ENCODE measurements at regions not wholly inside any gene's neighbourhood (a gene's known extent, or its start where the extent isn't known, plus 50 kb on each side); places are given as distances from the start of the nearest gene placed in this dataset.

GRCh38 chr11:80327956-80328614 is 887.3 kb upstream of the TENM4 start:
- H3K79me2 ChIP-seq (ENCODE audit: control insufficient read depth, insufficient read depth, low read length, poor library complexity) = no peaks in the 10 kb centered on the region
- H3K4me2 ChIP-seq (ENCODE audit: low read length) = no peak overlapping the region
- no CpG with 5 or more reads among the region's 4 CpGs for WGBS (ENCODE audit: extremely low coverage, insufficient coverage, insufficient read length)
- no peak overlapping the region for H2BK5ac ChIP-seq (ENCODE audit: low read depth, low read length, poor library complexity)
- H4K8ac ChIP-seq (ENCODE audit: low read depth, low read length) = no peak overlapping the region
- no peak overlapping the region for H2BK12ac ChIP-seq (ENCODE audit: low read length)
- H3K18ac ChIP-seq (ENCODE audit: low read length) = no peak overlapping the region
- no peaks in the 10 kb centered on the region for H3K4me1 ChIP-seq (ENCODE audit: control insufficient read depth in 1 of 2, insufficient read depth in 2 of 2, low read length in 2 of 2)
- H3K36me3 ChIP-seq (ENCODE audit: control insufficient read depth in 1 of 2, insufficient read depth in 2 of 2, low read length in 2 of 2) = no peaks in the 10 kb centered on the region
- no peak overlapping the region for H3K4me3 ChIP-seq (ENCODE audit: low read depth, low read length)
- H3K27me3 ChIP-seq (ENCODE audit: insufficient read depth, low read length) = no peaks in the 10 kb centered on the region
- no peak overlapping the region for H3K9ac ChIP-seq (ENCODE audit: low read length)
- H2AK5ac ChIP-seq (ENCODE audit: low read length) = no peak overlapping the region
- no peak overlapping the region for H3K23ac ChIP-seq (ENCODE audit: low read length)
- no peak overlapping the region for H2BK120ac ChIP-seq (ENCODE audit: insufficient read depth, low read length, poor library complexity)
- no peak overlapping the region for H4K91ac ChIP-seq (ENCODE audit: low read depth, low read length)
- H3K27ac ChIP-seq (ENCODE audit: low read depth, low read length) = no peak overlapping the region
- DNase-seq = no peak
- H3K79me1 ChIP-seq (ENCODE audit: low read length) = no peaks in the 10 kb centered on the region
- no peak overlapping the region for H3K14ac ChIP-seq (ENCODE audit: low read length)
- H3K4ac ChIP-seq (ENCODE audit: low read depth, low read length) = no peak overlapping the region
- H3K9me3 ChIP-seq (ENCODE audit: insufficient read depth, low read depth, low read length) = peaks cover 2% of the 10 kb centered on the region
- H2AFZ ChIP-seq (ENCODE audit: insufficient read depth, low read length, poor library complexity) = no peak overlapping the region
- no peak overlapping the region for H4K12ac ChIP-seq (ENCODE audit: low read depth, low read length)

GRCh38 chr11:80321786-80322185 is 881.0 kb upstream of the TENM4 start:
- Histone ChIP-seq H2AFZ (ENCODE audit: insufficient read depth, low read length, poor library complexity) (no peak overlapping the region), H4K8ac (ENCODE audit: low read depth, low read length) (no peak overlapping the region)

GRCh38 chr11:80320765-80321164 is 879.9 kb upstream of the TENM4 start:
- no peak overlapping the region for H3K27ac ChIP-seq (ENCODE audit: low read depth, low read length)
- H2BK5ac ChIP-seq (ENCODE audit: low read depth, low read length, poor library complexity) = no peak overlapping the region
- no peaks in the 10 kb centered on the region for H3K4me1 ChIP-seq (ENCODE audit: control insufficient read depth in 1 of 2, insufficient read depth in 2 of 2, low read length in 2 of 2)
- no peaks in the 10 kb centered on the region for H3K36me3 ChIP-seq (ENCODE audit: control insufficient read depth in 1 of 2, insufficient read depth in 2 of 2, low read length in 2 of 2)
- H3K9ac ChIP-seq (ENCODE audit: low read length) = no peak overlapping the region
- H3K9me3 ChIP-seq (ENCODE audit: insufficient read depth, low read depth, low read length) = no peaks in the 10 kb centered on the region
- no peaks in the 10 kb centered on the region for H3K27me3 ChIP-seq (ENCODE audit: insufficient read depth, low read length)
- no peak overlapping the region for H2BK120ac ChIP-seq (ENCODE audit: insufficient read depth, low read length, poor library complexity)
- H4K91ac ChIP-seq (ENCODE audit: low read depth, low read length) = no peak overlapping the region
- H2AFZ ChIP-seq (ENCODE audit: insufficient read depth, low read length, poor library complexity) = no peak overlapping the region
- H3K79me1 ChIP-seq (ENCODE audit: low read length) = no peaks in the 10 kb centered on the region
- no peak overlapping the region for H3K23ac ChIP-seq (ENCODE audit: low read length)
- no peak overlapping the region for H4K12ac ChIP-seq (ENCODE audit: low read depth, low read length)
- no peaks in the 10 kb centered on the region for H3K79me2 ChIP-seq (ENCODE audit: control insufficient read depth, insufficient read depth, low read length, poor library complexity)
- H3K4me3 ChIP-seq (ENCODE audit: low read depth, low read length) = no peak overlapping the region
- no peak overlapping the region for H2AK5ac ChIP-seq (ENCODE audit: low read length)
- no peak overlapping the region for H2BK12ac ChIP-seq (ENCODE audit: low read length)
- no peak overlapping the region for H3K4ac ChIP-seq (ENCODE audit: low read depth, low read length)
- WGBS (ENCODE audit: extremely low coverage, insufficient coverage, insufficient read length) = no CpG with 5 or more reads among the region's 4 CpGs
- no peak overlapping the region for H4K8ac ChIP-seq (ENCODE audit: low read depth, low read length)
- DNase-seq = no peak
- H3K4me2 ChIP-seq (ENCODE audit: low read length) = no peak overlapping the region
- no peak overlapping the region for H3K14ac ChIP-seq (ENCODE audit: low read length)
- H3K18ac ChIP-seq (ENCODE audit: low read length) = no peak overlapping the region

More at GRCh38 chr11:80321786-80322185, 881.0 kb upstream of the TENM4 start:
- no peak for DNase-seq
- Histone ChIP-seq H3K27me3 (ENCODE audit: insufficient read depth, low read length) (no peaks in the 10 kb centered on the region), H3K27ac (ENCODE audit: low read depth, low read length) (no peak overlapping the region), H3K9me3 (ENCODE audit: insufficient read depth, low read depth, low read length) (no peaks in the 10 kb centered on the region), H3K4me2 (ENCODE audit: low read length) (no peak overlapping the region), H2BK120ac (ENCODE audit: insufficient read depth, low read length, poor library complexity) (no peak overlapping the region), H3K18ac (ENCODE audit: low read length) (no peak overlapping the region), H4K91ac (ENCODE audit: low read depth, low read length) (no peak overlapping the region), H3K23ac (ENCODE audit: low read length) (no peak overlapping the region), H3K4me1 (ENCODE audit: control insufficient read depth in 1 of 2, insufficient read depth in 2 of 2, low read length in 2 of 2) (no peaks in the 10 kb centered on the region), H4K12ac (ENCODE audit: low read depth, low read length) (no peak overlapping the region), H3K9ac (ENCODE audit: low read length) (no peak overlapping the region), H3K4me3 (ENCODE audit: low read depth, low read length) (no peak overlapping the region), H2BK12ac (ENCODE audit: low read length) (no peak overlapping the region), H2AK5ac (ENCODE audit: low read length) (no peak overlapping the region), H2BK5ac (ENCODE audit: low read depth, low read length, poor library complexity) (no peak overlapping the region), H3K79me2 (ENCODE audit: control insufficient read depth, insufficient read depth, low read length, poor library complexity) (no peaks in the 10 kb centered on the region), H3K36me3 (ENCODE audit: control insufficient read depth in 1 of 2, insufficient read depth in 2 of 2, low read length in 2 of 2) (no peaks in the 10 kb centered on the region), H3K4ac (ENCODE audit: low read depth, low read length) (no peak overlapping the region), H3K14ac (ENCODE audit: low read length) (no peak overlapping the region), H3K79me1 (ENCODE audit: low read length) (no peaks in the 10 kb centered on the region)
- WGBS (ENCODE audit: extremely low coverage, insufficient coverage, insufficient read length) = no CpG with 5 or more reads among the region's 2 CpGs

GRCh38 chr11:80320226-80320625 is 879.4 kb upstream of the TENM4 start:
- Histone ChIP-seq H3K4ac (ENCODE audit: low read depth, low read length) (no peak overlapping the region), H2BK12ac (ENCODE audit: low read length) (no peak overlapping the region), H4K91ac (ENCODE audit: low read depth, low read length) (no peak overlapping the region), H3K23ac (ENCODE audit: low read length) (no peak overlapping the region), H3K79me1 (ENCODE audit: low read length) (no peaks in the 10 kb centered on the region), H2BK120ac (ENCODE audit: insufficient read depth, low read length, poor library complexity) (no peak overlapping the region), H2AFZ (ENCODE audit: insufficient read depth, low read length, poor library complexity) (no peak overlapping the region), H2BK5ac (ENCODE audit: low read depth, low read length, poor library complexity) (no peak overlapping the region), H3K4me3 (ENCODE audit: low read depth, low read length) (no peak overlapping the region), H3K18ac (ENCODE audit: low read length) (no peak overlapping the region), H3K9me3 (ENCODE audit: insufficient read depth, low read depth, low read length) (no peaks in the 10 kb centered on the region), H4K8ac (ENCODE audit: low read depth, low read length) (no peak overlapping the region), H3K27ac (ENCODE audit: low read depth, low read length) (no peak overlapping the region), H3K14ac (ENCODE audit: low read length) (no peak overlapping the region), H3K4me2 (ENCODE audit: low read length) (no peak overlapping the region), H3K4me1 (ENCODE audit: control insufficient read depth in 1 of 2, insufficient read depth in 2 of 2, low read length in 2 of 2) (no peaks in the 10 kb centered on the region), H4K12ac (ENCODE audit: low read depth, low read length) (no peak overlapping the region), H3K9ac (ENCODE audit: low read length) (no peak overlapping the region), H2AK5ac (ENCODE audit: low read length) (no peak overlapping the region), H3K79me2 (ENCODE audit: control insufficient read depth, insufficient read depth, low read length, poor library complexity) (no peaks in the 10 kb centered on the region), H3K27me3 (ENCODE audit: insufficient read depth, low read length) (no peaks in the 10 kb centered on the region), H3K36me3 (ENCODE audit: control insufficient read depth in 1 of 2, insufficient read depth in 2 of 2, low read length in 2 of 2) (no peaks in the 10 kb centered on the region)
- WGBS (ENCODE audit: extremely low coverage, insufficient coverage, insufficient read length) = no CpG with 5 or more reads among the region's 1 CpG
- no peak for DNase-seq

All from trophoblast cell (in vitro differentiated cells and primary cell).